HepG2 (cell line): ENCODE measurements at regions not wholly inside any gene's neighbourhood (a gene's known extent, or its start where the extent isn't known, plus 50 kb on each side); places are given as distances from the start of the nearest gene placed in this dataset.

ENCODE experiments used
- ARNT ChIP-seq: fragments of 450-650 bp; IDR thresholded peaks from 2 replicates; pipeline ENCODE4 v1.6.1; 2017
- FOSL1 ChIP-seq: sonication (generic); formaldehyde crosslinking; IDR thresholded peaks from 2 replicates; pipeline ENCODE4 v1.9.0; 2021; ENCODE audit warnings: missing genetic modification reagents, borderline replicate concordance
- KDM3A ChIP-seq: IDR thresholded peaks from 2 replicates; pipeline ENCODE4 v1.6.1; 2018; ENCODE audit warnings: low read depth, missing compliant biosample characterization
- MTF2 ChIP-seq: sonication (generic); formaldehyde crosslinking; IDR thresholded peaks from 2 replicates; pipeline ENCODE4 v1.5.0; 2020; ENCODE audit warnings: missing genetic modification reagents, borderline replicate concordance
- POLR2AphosphoS5 ChIP-seq: IDR thresholded peaks from 2 replicates; pipeline ENCODE4 v1.6.1; 2012; ENCODE audit warnings: low read depth, low read length
- RBM39 ChIP-seq: fragments of 200-400 bp; formaldehyde crosslinking; IDR thresholded peaks from one replicate; pipeline ENCODE4 v1.6.1; 2018; ENCODE audit warnings: antibody characterized with exemption, mild to moderate bottlenecking, low read depth, low read length; ENCODE audit not compliant: poor library complexity, severe bottlenecking
- ZNF629 ChIP-seq: sonication (generic); formaldehyde crosslinking; conservative IDR thresholded peaks from 2 replicates; pipeline ENCODE4 v1.5.0; 2020; ENCODE audit warnings: missing genetic modification reagents
- TF ChIP-seq, protein P1 (sequence below): sonication (generic); formaldehyde crosslinking; IDR thresholded peaks from 2 replicates; pipeline ENCODE4 v1.4.0; 2020; ENCODE audit warnings: missing genetic modification reagents
- TF ChIP-seq, protein P2 (sequence below): sonication (generic); formaldehyde crosslinking; IDR thresholded peaks from 2 replicates; pipeline ENCODE4 v1.9.0; 2021; ENCODE audit warnings: missing genetic modification reagents, borderline replicate concordance
- TF ChIP-seq, protein P3 (sequence below): sonication (generic); formaldehyde crosslinking; IDR thresholded peaks from 2 replicates; pipeline ENCODE4 v1.5.0; 2020; ENCODE audit warnings: mild to moderate bottlenecking, missing genetic modification reagents

DNA sequence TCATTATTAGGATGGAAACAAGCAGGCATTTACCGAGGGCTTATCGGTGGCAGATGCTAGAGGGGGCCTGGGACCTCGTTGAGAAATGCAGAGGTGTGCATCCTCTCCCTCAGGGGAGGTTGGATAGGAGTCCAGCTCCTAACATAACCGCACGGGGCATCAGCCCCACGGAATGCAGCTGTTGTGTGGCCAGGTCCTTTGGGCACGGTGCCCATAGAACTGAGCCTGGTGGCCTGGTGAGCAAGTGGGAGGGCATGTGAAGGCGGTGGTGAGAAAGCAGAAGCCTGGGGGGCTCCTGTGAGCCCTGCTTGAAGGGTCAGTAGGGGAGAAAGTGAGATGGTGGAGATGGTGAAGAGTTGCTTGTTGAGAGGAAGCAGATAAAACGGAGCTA lies 143.7 kb downstream of the CDH26 start:
- TF ChIP-seq ARNT, result no peak
- no peak for TF ChIP-seq FOSL1 (CRISPR knock-in tag)
- TF ChIP-seq, protein P1, sequence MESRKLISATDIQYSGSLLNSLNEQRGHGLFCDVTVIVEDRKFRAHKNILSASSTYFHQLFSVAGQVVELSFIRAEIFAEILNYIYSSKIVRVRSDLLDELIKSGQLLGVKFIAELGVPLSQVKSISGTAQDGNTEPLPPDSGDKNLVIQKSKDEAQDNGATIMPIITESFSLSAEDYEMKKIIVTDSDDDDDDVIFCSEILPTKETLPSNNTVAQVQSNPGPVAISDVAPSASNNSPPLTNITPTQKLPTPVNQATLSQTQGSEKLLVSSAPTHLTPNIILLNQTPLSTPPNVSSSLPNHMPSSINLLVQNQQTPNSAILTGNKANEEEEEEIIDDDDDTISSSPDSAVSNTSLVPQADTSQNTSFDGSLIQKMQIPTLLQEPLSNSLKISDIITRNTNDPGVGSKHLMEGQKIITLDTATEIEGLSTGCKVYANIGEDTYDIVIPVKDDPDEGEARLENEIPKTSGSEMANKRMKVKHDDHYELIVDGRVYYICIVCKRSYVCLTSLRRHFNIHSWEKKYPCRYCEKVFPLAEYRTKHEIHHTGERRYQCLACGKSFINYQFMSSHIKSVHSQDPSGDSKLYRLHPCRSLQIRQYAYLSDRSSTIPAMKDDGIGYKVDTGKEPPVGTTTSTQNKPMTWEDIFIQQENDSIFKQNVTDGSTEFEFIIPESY (CRISPR knock-in tag), result no peak
- no peak for TF ChIP-seq POLR2AphosphoS5
- TF ChIP-seq MTF2 (CRISPR knock-in tag), result no peak
- TF ChIP-seq RBM39, result no peak
- TF ChIP-seq, protein P2, sequence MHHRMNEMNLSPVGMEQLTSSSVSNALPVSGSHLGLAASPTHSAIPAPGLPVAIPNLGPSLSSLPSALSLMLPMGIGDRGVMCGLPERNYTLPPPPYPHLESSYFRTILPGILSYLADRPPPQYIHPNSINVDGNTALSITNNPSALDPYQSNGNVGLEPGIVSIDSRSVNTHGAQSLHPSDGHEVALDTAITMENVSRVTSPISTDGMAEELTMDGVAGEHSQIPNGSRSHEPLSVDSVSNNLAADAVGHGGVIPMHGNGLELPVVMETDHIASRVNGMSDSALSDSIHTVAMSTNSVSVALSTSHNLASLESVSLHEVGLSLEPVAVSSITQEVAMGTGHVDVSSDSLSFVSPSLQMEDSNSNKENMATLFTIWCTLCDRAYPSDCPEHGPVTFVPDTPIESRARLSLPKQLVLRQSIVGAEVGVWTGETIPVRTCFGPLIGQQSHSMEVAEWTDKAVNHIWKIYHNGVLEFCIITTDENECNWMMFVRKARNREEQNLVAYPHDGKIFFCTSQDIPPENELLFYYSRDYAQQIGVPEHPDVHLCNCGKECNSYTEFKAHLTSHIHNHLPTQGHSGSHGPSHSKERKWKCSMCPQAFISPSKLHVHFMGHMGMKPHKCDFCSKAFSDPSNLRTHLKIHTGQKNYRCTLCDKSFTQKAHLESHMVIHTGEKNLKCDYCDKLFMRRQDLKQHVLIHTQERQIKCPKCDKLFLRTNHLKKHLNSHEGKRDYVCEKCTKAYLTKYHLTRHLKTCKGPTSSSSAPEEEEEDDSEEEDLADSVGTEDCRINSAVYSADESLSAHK (CRISPR knock-in tag), result no peak
- TF ChIP-seq ZNF629, result no peak
- TF ChIP-seq, protein P3, sequence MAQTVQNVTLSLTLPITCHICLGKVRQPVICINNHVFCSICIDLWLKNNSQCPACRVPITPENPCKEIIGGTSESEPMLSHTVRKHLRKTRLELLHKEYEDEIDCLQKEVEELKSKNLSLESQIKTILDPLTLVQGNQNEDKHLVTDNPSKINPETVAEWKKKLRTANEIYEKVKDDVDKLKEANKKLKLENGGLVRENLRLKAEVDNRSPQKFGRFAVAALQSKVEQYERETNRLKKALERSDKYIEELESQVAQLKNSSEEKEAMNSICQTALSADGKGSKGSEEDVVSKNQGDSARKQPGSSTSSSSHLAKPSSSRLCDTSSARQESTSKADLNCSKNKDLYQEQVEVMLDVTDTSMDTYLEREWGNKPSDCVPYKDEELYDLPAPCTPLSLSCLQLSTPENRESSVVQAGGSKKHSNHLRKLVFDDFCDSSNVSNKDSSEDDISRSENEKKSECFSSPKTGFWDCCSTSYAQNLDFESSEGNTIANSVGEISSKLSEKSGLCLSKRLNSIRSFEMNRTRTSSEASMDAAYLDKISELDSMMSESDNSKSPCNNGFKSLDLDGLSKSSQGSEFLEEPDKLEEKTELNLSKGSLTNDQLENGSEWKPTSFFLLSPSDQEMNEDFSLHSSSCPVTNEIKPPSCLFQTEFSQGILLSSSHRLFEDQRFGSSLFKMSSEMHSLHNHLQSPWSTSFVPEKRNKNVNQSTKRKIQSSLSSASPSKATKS (CRISPR knock-in tag), result no peak
- no peak for TF ChIP-seq KDM3A (CRISPR knock-in tag)
